ENCODE measurements at regions not wholly inside any gene's neighbourhood (a gene's known extent, or its start where the extent isn't known, plus 50 kb on each side); places are given as distances from the start of the nearest gene placed in this dataset.
"Not testable (repeated sequence)": the region's sequence is repeated elsewhere in the genome, so short reads cannot be mapped to it uniquely, and the experiment has no call there.

GRCh38 chr5:98342958-98343660 lies 430.4 kb upstream of the RGMB start:
- TF ChIP-seq TAF1 (IDR thresholded peaks at IDR 0.05; ENCODE audit: low read depth, low read length); POLR2A (IDR thresholded peaks at IDR 0.05; ENCODE audit: low read depth, low read length); POLR2AphosphoS5 (IDR thresholded peaks at IDR 0.05; ENCODE audit: low read depth, low read length); SPI1 (IDR thresholded peaks at IDR 0.05; ENCODE audit: low read depth, low read length); PAX5 (IDR thresholded peaks at IDR 0.05; ENCODE audit: insufficient read depth, low read length, severe bottlenecking); POU2F2 (IDR thresholded peaks at IDR 0.05; ENCODE audit: low read depth, low read length): not testable (repeated sequence)
